Stimulated activated CD4-positive, alpha-beta T cell treated with anti-CD3 and anti-CD28 coated beads, Interleukin-4, amount 100 ng/mL, for 4 hours (primary cell): ENCODE measurements at regions not wholly inside any gene's neighbourhood (a gene's known extent, or its start where the extent isn't known, plus 50 kb on each side); places are given as distances from the start of the nearest gene placed in this dataset.
"Not testable (repeated sequence)": the region's sequence is repeated elsewhere in the genome, so short reads cannot be mapped to it uniquely, and the experiment has no call there.

Source experiments
- DNase-seq, 2 experiments: peaks; one replicate each; pipeline ENCODE4 v3.0.0-alpha.2; 2020

DNA sequence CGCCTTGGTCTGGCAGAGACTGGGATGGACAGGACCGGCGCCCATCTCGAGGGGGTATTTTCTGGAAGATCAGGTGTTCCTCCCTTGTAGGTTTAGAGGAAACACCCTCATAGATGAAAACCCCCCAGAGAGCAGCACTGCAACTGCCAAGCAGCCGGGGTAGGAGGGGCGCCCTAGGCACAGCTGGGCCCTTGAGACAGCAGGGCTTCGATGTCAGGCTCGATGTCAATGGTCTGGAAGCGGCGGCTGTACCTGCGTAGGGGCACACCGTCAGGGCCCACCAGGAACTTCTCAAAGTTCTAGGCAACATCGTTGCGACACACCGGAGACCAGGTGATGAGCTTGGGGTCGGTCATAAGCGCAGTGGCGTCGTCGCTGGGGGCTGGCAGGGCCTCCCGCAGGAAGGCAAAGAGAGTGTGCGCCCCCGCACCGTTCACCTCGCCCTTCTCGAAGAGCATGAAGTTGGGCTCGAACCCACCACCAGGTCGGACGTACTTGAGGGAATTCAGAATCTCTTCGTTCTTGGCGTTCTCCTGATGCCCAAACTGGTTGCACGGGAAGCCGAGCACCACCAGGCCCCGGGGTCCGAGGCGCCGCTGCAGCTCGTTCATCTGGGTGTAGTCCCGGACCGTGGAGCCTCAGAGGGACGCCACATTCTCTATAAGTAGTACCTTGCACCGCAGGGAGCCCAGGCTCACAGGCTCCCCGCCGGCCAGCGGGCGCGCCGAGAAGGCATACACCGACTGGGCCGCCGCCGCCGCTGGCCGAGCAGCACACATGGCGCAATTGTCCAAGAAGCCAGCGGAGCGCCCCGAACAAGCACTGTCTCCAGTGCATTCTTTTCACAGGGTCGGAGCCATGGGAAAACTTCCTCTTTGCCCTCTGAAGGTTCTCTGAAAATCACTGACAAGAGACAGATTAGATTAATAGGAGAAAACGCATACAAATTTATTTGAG, 59.0 kb upstream of the ATXN3L start:
- DNase-seq: not testable (repeated sequence)

DNA sequence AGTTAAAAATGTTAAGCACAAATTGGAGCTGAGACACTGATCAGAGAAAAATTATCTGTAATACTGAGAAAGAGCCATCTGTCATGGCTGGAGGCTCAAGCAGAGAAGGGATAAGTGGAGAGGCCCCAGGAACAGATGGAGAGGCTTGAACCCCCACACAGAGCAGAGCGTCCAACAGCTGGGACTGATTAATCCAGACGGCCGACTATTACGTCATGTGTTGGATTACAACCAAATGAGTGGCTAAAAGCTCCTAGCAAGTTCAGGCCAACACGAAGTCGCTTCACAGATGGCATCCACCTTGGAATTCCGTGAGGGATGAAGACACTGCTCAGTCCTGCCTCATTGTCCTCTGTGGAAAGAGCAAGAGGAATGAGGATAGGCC, 57.7 kb upstream of the ATXN3L start:
- DNase-seq: no peak

DNA sequence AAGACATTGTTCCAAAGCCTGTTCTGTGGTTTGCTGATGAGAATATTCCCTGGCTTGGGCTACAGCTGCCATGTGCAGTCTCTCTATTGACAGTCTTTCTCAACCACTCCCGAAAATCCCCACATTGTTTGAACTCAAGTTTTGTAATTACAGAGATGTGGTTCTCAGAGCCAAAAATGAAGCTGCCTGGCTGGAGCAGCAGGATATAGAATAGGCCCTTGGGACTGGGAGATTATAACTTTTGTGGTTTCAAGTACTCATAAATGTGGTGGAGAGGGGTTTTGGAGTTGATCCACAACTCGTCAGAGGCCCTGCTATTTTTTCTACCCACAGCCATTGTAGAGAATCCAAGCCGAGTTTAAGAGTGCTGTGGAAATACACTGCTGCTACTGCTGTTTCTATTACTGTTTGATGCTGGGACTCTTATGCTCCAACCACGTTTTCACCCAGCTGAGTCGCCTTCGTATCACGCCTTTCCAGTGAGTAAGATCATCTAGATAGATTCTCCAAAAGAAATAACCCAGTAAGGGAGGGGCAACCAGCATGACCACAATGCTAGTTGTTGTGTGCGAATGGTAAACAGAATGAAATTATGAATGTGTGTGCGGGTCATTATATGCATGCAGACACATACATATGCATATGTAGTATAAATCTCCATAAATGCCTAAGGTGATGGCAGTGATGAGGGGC, 57.1 kb upstream of the ATXN3L start:
- DNase-seq: no peak

DNA sequence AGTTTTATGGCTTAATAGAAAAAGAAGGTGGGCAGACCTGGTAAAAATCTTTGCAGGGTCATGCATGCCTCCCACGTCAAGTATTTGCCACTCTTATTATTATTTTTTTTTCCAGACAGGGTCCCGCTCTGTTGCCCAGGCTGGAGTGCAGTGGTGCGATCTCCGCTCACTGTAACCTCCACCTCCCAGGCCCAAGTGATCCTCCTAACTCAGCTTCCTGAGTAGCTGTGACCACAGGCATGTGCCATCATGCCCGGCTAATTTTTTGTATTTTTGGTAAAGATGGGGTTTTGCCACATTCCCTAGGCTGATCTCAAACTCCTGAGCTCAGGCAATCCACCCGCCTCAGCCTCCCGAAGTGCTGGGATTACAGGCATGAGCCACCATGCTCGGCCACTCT, 55.7 kb upstream of the ATXN3L start:
- not testable (repeated sequence) for DNase-seq

DNA sequence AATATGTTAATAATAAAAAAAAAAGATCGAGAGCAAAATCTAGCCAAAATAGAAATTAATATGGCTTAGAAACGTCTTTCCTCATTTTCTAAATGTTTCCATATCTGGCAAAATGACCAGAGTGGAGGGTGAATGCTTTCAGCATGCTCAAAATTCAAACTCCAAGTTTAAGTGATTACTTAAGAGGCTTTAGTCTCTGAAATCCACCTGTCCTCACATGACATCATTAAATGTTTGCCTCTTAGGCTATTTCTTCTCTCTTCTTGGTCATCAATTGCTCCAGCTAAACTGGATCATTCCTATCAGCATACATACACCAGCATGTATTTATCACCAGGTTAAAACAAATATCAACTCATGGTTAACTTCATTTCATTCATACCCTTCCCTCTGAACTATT, 54.5 kb upstream of the ATXN3L start:
- no peak for DNase-seq

DNA sequence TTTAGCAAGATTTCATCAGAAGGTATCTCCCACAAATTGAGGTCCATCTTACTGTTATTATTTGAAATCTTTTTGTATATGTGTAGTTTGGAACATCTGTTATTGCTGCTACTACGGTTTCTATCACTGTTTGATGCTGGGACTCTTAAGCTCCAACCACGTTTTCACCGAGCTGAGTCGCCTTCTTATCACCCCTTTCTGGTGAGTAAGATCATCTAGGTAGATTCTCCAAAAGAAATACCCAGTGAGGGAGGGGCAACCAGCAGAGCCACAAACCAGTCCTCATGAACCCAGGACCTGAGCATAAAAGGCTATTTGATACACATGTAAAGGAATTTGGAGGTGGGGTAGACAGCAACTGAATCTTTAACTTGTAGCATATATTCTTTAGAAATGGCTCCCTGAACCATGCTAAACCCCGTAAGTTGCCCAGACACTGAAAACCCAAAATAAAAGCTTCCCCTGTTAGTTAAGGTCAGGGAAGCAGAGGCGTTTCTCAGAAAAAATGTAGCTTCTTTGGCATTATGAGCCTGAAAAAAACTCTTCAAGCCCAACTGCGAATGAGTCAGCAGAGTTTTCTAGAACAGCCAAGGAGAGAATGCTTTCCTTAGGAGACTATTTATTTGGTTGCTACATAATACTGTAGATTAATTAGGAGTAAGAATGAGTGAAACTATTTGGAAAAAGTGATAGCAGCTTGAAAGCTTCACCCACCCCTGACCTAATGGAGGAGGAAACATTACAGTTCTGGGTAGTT, 53.8 kb upstream of the ATXN3L start:
- DNase-seq: no peak

DNA sequence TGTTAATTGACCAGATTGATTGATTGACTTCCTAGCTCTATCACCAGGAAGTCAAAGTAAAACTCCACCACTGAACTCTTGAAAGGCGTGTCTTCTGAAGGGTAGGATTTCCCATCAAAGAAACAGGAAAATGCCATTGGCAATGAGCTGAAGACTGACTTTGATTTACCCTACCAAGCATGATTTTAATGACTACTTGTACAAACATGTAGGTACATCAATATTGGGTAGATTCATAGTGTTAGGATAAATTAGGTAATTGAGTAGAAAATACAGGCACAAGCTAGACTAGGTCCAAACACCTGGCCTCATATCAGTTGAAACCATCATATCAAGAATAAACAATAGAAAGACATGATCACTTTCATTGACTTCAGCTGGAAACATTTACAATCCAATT, 53.2 kb upstream of the ATXN3L start:
- no peak for DNase-seq

DNA sequence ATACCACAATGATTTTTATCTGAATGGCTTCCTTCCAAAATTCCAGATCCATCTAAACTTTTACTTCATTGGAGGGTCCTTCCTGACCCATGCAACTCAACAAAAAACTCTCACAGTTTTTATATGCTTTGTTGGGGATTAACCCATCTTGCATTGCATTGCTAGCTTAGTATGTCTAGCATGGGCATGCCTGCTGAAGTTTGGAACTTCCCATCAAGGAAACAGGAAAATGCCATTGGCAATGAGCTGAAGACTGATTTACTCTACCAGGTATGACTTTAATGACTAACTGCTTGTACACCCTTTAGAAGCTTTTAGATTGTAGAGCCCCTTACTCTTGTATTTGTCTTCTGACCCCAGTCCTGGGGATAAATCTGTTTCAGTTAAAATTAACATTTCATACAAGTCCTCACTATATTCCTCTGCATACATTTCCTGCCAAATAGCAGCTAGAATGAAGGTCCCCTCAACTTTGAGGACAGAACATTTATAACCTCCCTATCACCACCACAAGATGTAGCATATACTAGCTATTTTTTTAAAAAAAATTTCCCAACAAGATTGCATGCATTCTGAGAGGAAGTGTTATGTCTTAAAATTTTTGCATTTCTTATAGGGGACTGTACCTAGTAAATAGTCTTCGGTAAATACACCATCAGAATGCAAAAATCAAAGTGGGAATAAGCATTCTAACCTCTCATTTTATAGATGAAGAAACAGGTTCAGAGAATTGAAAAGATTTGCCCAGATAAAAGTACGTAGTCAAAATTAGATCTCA, 52.5 kb upstream of the ATXN3L start:
- no peak for DNase-seq

DNA sequence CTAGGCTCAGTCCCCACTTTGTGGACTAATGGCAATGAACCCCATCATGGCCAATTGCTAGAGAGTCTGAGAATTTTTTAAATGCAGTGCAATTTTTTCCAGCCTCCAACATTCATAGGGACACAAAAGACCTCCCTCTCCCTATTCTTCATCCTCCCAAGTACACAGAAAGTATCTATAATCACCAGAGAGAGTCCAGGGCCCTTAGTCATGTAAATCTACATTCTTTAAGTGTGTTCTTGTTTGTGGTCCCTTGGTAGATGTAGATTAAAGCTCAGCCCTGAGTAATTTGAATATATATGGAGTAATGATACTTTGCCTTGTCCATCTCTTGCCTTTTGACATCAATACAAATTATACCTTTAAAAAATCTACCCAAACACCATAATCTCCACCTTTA, 51.3 kb upstream of the ATXN3L start:
- DNase-seq: no peak

DNA sequence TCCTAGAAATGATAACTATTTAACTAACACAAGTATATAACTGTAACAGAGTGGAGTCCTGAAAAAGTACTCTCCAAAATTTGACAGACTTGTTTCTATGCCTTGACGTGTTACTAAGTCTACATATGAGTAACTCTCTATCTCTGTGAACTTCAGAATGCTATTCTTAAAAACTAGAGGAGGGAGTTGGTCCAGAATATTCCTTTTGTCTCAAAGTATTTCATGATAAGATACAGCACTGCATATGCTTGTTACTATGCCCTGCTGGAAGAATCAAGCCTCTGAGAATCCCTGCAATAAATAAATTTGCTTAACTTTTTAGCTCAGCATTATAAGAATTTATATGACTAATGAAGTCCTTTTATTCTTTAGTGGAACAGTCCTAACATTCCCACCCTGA, 50.9 kb upstream of the ATXN3L start:
- DNase-seq: no peak
